Tibial nerve (tissue), 4 donors: ENCODE measurements at regions not wholly inside any gene's neighbourhood (a gene's known extent, or its start where the extent isn't known, plus 50 kb on each side); places are given as distances from the start of the nearest gene placed in this dataset.

Experiments used
- CTCF ChIP-seq, 5 experiments: fragments of 200-600 bp in 3 of 5; fragments of 450-650 bp in 2 of 5; sonication (generic) in 3 of 5; IDR thresholded peaks; one replicate each; pipeline ENCODE4 v1.5.1; 2016 to 2019; ENCODE audit warnings: antibody characterized with exemption in 5 of 5, mild to moderate bottlenecking in 3 of 5, moderate library complexity in 2 of 5
- EP300 ChIP-seq, 2 donors: sonication (generic); formaldehyde crosslinking; IDR thresholded peaks; one replicate each; pipeline ENCODE4 v1.6.1; 2017; ENCODE audit warnings: antibody characterized with exemption in 2 of 2, mild to moderate bottlenecking in 1 of 2
- POLR2A ChIP-seq, 2 donors: fragments of 450-650 bp; IDR thresholded peaks; one replicate each; pipeline ENCODE4 v1.6.1; 2017; ENCODE audit warnings: antibody characterized with exemption in 2 of 2, mild to moderate bottlenecking in 2 of 2, moderate library complexity in 2 of 2

GRCh38 chr7:13749636-13750035 lies 239.8 kb downstream of the ETV1 start:
- TF ChIP-seq CTCF (IDR thresholded peaks at IDR 0.05), result no peak
- TF ChIP-seq EP300 (IDR thresholded peaks at IDR 0.05), result no peak
- no peak for TF ChIP-seq POLR2A (IDR thresholded peaks at IDR 0.05)
